ENCODE measurements at regions not wholly inside any gene's neighbourhood (a gene's known extent, or its start where the extent isn't known, plus 50 kb on each side); places are given as distances from the start of the nearest gene placed in this dataset.

DNA sequence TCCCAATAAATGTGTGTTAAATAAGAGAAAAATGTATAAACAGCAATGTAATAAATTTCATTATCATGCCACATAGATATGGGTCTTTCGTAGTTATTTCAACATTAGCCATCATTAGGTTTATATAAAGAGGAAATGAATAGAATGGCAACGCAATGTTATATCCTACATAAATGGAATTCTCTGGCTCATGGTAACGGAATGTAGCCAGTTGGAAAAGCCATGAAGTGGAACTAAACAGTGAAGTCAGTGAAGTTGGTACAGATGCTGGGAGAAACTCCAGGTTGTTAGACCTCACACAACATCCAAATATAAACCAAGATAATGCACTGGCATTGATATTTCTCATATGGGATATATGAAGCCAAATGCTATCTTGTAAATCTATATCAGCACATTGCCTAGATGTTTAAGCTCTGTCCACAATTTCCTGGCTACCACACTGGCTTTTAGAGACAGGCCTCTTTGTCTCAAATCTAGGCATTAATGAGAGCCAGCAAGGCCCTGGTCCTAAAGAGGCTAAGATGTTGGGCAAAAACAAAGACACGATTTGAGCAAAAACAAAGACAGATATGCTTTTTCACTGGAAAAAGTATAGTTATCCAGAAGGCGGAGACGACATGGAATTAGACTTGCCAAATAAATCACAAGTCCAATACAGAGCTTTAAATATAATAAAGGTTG is 861.0 kb downstream of the RPS29 start:
- peaks cover 7% of the 10 kb centered on the region for H3K4me1 Mint-ChIP-seq (ENCODE audit: low read depth, unreplicated experiment)
- no peak for DNase-seq
- no peaks in the 10 kb centered on the region for H3K36me3 Mint-ChIP-seq (ENCODE audit: unreplicated experiment)
- no peak overlapping the region for H3K27ac Mint-ChIP-seq (ENCODE audit: unreplicated experiment)
- H3K9me3 Mint-ChIP-seq (ENCODE audit: unreplicated experiment) = no peaks in the 10 kb centered on the region
- no peak overlapping the region for H3K4me3 Mint-ChIP-seq (ENCODE audit: unreplicated experiment)
- no peaks in the 10 kb centered on the region for H3K27me3 Mint-ChIP-seq (ENCODE audit: unreplicated experiment)
- TF ChIP-seq CTCF (IDR thresholded peaks at IDR 0.05; ENCODE audit: partially characterized antibody, unreplicated experiment) = no peak

DNA sequence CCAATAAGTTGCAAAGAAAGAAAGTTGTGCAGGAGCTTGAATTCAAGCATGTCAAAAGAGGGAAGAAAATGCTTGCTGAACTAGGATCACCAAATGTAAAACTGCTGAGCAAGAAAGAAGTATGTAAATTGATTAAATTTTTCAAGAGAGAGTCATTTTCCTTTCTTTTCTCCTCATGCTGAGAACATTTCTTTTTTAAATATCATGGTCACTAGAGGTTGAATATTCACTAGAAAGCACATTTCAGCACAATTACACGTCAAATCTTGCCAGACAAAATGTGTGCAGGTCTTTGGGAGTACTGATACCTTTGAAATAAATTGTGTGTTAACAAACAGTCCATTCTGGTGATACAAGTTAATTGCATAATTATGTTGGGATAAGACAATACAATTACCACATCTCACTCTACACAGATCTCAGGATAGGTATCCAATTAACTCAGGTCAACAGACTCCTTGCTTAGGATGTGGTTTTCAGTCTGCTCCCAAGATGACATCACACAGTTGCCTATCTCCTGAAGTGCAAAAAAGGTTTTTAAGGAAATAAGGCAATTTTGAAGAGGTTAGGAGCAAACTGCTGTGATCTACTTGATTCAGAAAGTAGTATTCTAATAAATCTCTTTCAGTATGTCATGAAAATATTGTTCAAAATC is 862.2 kb downstream of the RPS29 start:
- no peak for TF ChIP-seq CTCF (IDR thresholded peaks at IDR 0.05; ENCODE audit: partially characterized antibody, unreplicated experiment)
- Mint-ChIP-seq H3K4me1 (ENCODE audit: low read depth, unreplicated experiment) (peaks cover 7% of the 10 kb centered on the region), H3K9me3 (ENCODE audit: unreplicated experiment) (no peaks in the 10 kb centered on the region), H3K36me3 (ENCODE audit: unreplicated experiment) (no peaks in the 10 kb centered on the region), H3K4me3 (ENCODE audit: unreplicated experiment) (no peak overlapping the region), H3K27ac (ENCODE audit: unreplicated experiment) (no peak overlapping the region), H3K27me3 (ENCODE audit: unreplicated experiment) (no peaks in the 10 kb centered on the region)
- no peak for DNase-seq

GRCh38 chr14:48714366-48714765 is 871.8 kb downstream of the RPS29 start:
- no peak overlapping the region for H3K27ac Mint-ChIP-seq (ENCODE audit: unreplicated experiment)
- no peak for DNase-seq
- H3K4me1 Mint-ChIP-seq (ENCODE audit: low read depth, unreplicated experiment) = no peaks in the 10 kb centered on the region
- no peak for TF ChIP-seq CTCF (IDR thresholded peaks at IDR 0.05; ENCODE audit: partially characterized antibody, unreplicated experiment)
- H3K4me3 Mint-ChIP-seq (ENCODE audit: unreplicated experiment) = no peak overlapping the region
- peaks cover 1% of the 10 kb centered on the region for H3K9me3 Mint-ChIP-seq (ENCODE audit: unreplicated experiment)
- H3K27me3 Mint-ChIP-seq (ENCODE audit: unreplicated experiment) = no peaks in the 10 kb centered on the region
- no peaks in the 10 kb centered on the region for H3K36me3 Mint-ChIP-seq (ENCODE audit: unreplicated experiment)

DNA sequence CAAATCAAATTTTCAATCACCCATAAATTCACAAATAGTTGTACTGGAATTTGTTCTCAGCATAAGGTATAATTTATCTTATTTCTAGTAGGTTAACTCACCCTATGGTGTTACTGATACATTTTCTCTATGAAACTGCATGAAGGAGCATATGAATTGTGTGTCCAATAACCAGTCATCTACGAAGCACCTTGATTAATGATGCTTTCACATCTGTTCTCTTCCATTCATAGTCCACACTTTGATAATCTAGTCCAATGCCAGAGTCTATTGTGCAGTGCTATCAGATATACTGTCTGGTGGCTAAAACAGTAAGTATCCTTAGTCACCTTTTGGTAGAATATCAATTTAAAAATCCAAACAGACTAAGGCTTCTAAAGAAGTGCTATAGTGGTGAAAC is 876.0 kb downstream of the RPS29 start:
- H3K36me3 Mint-ChIP-seq (ENCODE audit: unreplicated experiment) = no peaks in the 10 kb centered on the region
- H3K27ac Mint-ChIP-seq (ENCODE audit: unreplicated experiment) = no peak overlapping the region
- no peak for TF ChIP-seq CTCF (IDR thresholded peaks at IDR 0.05; ENCODE audit: partially characterized antibody, unreplicated experiment)
- H3K27me3 Mint-ChIP-seq (ENCODE audit: unreplicated experiment) = no peaks in the 10 kb centered on the region
- peaks cover 1% of the 10 kb centered on the region for H3K9me3 Mint-ChIP-seq (ENCODE audit: unreplicated experiment)
- DNase-seq = no peak
- H3K4me1 Mint-ChIP-seq (ENCODE audit: low read depth, unreplicated experiment) = no peaks in the 10 kb centered on the region
- no peak overlapping the region for H3K4me3 Mint-ChIP-seq (ENCODE audit: unreplicated experiment)

DNA sequence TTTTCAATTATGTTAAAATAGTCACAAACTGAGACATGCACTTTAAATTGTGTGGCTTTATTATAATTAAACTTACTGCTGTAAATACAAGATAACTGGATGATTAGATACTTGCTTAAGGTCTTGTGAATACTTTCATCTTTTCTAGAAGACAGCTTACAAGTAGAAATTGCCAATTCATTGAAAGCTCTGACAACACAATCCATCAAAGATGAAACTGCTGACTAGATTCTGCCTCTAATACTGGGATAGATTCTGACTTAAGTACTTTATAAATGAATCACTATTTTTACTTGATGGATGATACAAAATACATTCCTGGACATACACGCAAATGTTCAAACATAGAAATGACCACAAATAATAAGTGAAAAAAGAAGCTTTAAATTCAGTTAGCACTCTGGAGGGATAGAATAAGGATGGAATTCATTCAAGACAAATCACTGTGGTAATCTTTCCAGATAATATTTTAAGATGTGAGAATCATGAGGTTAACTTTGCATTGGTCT is 876.8 kb downstream of the RPS29 start:
- TF ChIP-seq CTCF (IDR thresholded peaks at IDR 0.05; ENCODE audit: partially characterized antibody, unreplicated experiment) = no peak
- no peaks in the 10 kb centered on the region for H3K27me3 Mint-ChIP-seq (ENCODE audit: unreplicated experiment)
- no peaks in the 10 kb centered on the region for H3K4me1 Mint-ChIP-seq (ENCODE audit: low read depth, unreplicated experiment)
- no peak overlapping the region for H3K27ac Mint-ChIP-seq (ENCODE audit: unreplicated experiment)
- H3K4me3 Mint-ChIP-seq (ENCODE audit: unreplicated experiment) = no peak overlapping the region
- H3K36me3 Mint-ChIP-seq (ENCODE audit: unreplicated experiment) = no peaks in the 10 kb centered on the region
- peaks cover 1% of the 10 kb centered on the region for H3K9me3 Mint-ChIP-seq (ENCODE audit: unreplicated experiment)
- DNase-seq = no peak

Data from glutamatergic neuron (in vitro differentiated cells).